ENCODE measurements at regions not wholly inside any gene's neighbourhood (a gene's known extent, or its start where the extent isn't known, plus 50 kb on each side); places are given as distances from the start of the nearest gene placed in this dataset.

DNA sequence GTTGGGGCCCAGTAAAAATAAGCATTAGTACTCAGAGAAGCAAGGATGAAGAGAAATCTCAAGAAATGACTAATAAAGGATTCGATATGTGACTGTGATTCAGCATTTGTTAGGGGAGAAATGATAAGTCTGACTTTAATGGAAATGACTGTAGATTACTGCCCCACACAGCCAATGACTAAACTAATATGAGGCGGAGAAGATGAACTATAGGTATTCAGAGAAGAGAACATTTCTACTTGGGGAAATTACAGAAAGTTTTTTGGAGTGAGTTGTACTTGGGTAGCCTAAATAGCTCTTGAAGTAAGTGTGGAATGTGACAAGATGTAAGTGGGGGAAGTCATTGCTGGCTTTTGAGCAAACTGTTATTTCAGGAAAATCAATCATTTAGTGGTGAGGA lies 380.0 kb downstream of the PDCD6IP start:
- H3K4me2 ChIP-seq (ENCODE audit: insufficient read depth, low read length), result no peak overlapping the region
- dilution Hi-C loops (cut with MboI; ENCODE audit: extremely low pct_ligation_motif_present, low sequenced_read_pairs), result no loop called here
- no peaks in the 10 kb centered on the region for H3K9me1 ChIP-seq (replicated peaks; ENCODE audit: control insufficient read depth, extremely low read depth, insufficient read depth, low read length)
- peaks cover 10% of the 10 kb centered on the region for H3K4me1 ChIP-seq (ENCODE audit: control insufficient read depth, extremely low read depth, insufficient read depth, low read length)
- no peak overlapping the region for H2AFZ ChIP-seq (ENCODE audit: low read depth, low read length)
- no peak for TF ChIP-seq JUN (IDR thresholded peaks at IDR 0.05; ENCODE audit: borderline replicate concordance, insufficient read depth, insufficient read length, low read depth)
- TF ChIP-seq MYC (IDR thresholded peaks at IDR 0.05; ENCODE audit: low read depth, low read length), result no peak
- BruUV-seq (replicated peaks), result no TSS peak
- H3K36me3 ChIP-seq (ENCODE audit: control insufficient read depth in 2 of 2, extremely low read depth in 1 of 2, insufficient read depth in 2 of 2, low read length in 2 of 2), result no peaks in the 10 kb centered on the region
- no peaks in the 10 kb centered on the region for H3K27me3 ChIP-seq (ENCODE audit: control insufficient read depth in 2 of 2, insufficient read depth in 2 of 2, low read length in 2 of 2)
- no peaks in the 10 kb centered on the region for H3K79me2 ChIP-seq (ENCODE audit: control insufficient read depth, insufficient read depth, low read length)
- H3K9me3 ChIP-seq (replicated peaks; ENCODE audit: control insufficient read depth, insufficient read depth, low read length), result no peaks in the 10 kb centered on the region
- no peak for DNase-seq (ENCODE audit: low read depth, low spot score)
- CTCF ChIA-PET, result interaction anchor here (1.1 kb wide), 1 partner anchor 71 kb away, joined by 4 read pairs; no protein-coding TSS in a partner anchor
- no peaks in the 10 kb centered on the region for H4K20me1 ChIP-seq (replicated peaks; ENCODE audit: control insufficient read depth, extremely low read depth, insufficient read depth, low read length)
- no peak overlapping the region for H3K4me3 ChIP-seq (replicated peaks in 1 of 3; ENCODE audit: insufficient read depth in 1 of 3, low read depth in 1 of 3, low read length in 3 of 3)
- POLR2A ChIA-PET, result no interaction called here
- intact Hi-C loops (cut with micrococcal nuclease), result no loop called here
- H3K27ac ChIP-seq (ENCODE audit: insufficient read depth, low read depth, low read length), result no peak overlapping the region
- FAIRE-seq, result no peak
- no peak overlapping the region for H3K9ac ChIP-seq (replicated peaks; ENCODE audit: extremely low read depth, insufficient read depth, low read length)

- dilution Hi-C loops (cut with MboI; ENCODE audit: extremely low pct_ligation_motif_present, low sequenced_read_pairs) (no loop called here), intact Hi-C loops (cut with micrococcal nuclease) (no loop called here)
- no peaks in the 10 kb centered on the region for H3K27me3 ChIP-seq (ENCODE audit: control insufficient read depth in 2 of 2, insufficient read depth in 2 of 2, low read length in 2 of 2)
- no peaks in the 10 kb centered on the region for H3K79me2 ChIP-seq (ENCODE audit: control insufficient read depth, insufficient read depth, low read length)
- no peaks in the 10 kb centered on the region for H3K9me3 ChIP-seq (replicated peaks; ENCODE audit: control insufficient read depth, insufficient read depth, low read length)
- no peak overlapping the region for H3K9ac ChIP-seq (replicated peaks; ENCODE audit: extremely low read depth, insufficient read depth, low read length)
- TF ChIP-seq MYC (IDR thresholded peaks at IDR 0.05; ENCODE audit: low read depth, low read length) (no peak), GATA2 (IDR thresholded peaks at IDR 0.05; ENCODE audit: insufficient read depth, insufficient read length, low read depth, low read length) (no peak), EZH2 (IDR thresholded peaks at IDR 0.05; ENCODE audit: borderline replicate concordance, low read depth, low read length, severe bottlenecking) (no peak)
- TF ChIP-seq, protein P1, sequence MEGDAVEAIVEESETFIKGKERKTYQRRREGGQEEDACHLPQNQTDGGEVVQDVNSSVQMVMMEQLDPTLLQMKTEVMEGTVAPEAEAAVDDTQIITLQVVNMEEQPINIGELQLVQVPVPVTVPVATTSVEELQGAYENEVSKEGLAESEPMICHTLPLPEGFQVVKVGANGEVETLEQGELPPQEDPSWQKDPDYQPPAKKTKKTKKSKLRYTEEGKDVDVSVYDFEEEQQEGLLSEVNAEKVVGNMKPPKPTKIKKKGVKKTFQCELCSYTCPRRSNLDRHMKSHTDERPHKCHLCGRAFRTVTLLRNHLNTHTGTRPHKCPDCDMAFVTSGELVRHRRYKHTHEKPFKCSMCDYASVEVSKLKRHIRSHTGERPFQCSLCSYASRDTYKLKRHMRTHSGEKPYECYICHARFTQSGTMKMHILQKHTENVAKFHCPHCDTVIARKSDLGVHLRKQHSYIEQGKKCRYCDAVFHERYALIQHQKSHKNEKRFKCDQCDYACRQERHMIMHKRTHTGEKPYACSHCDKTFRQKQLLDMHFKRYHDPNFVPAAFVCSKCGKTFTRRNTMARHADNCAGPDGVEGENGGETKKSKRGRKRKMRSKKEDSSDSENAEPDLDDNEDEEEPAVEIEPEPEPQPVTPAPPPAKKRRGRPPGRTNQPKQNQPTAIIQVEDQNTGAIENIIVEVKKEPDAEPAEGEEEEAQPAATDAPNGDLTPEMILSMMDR (IDR thresholded peaks at IDR 0.05; ENCODE audit: extremely low read depth in 1 of 2, insufficient read depth in 1 of 2, low read depth in 1 of 2, low read length in 2 of 2), result no peak
- H3K36me3 ChIP-seq (ENCODE audit: control insufficient read depth in 2 of 2, extremely low read depth in 1 of 2, insufficient read depth in 2 of 2, low read length in 2 of 2), result no peaks in the 10 kb centered on the region
- H4K20me1 ChIP-seq (replicated peaks; ENCODE audit: control insufficient read depth, extremely low read depth, insufficient read depth, low read length), result no peaks in the 10 kb centered on the region
- CTCF ChIA-PET, result interaction anchor here (1.5 kb wide), 1 partner anchor 81 kb away, joined by 4 read pairs; no protein-coding TSS in a partner anchor
- no peak for DNase-seq (ENCODE audit: low read depth, low spot score)
- H3K9me1 ChIP-seq (replicated peaks; ENCODE audit: control insufficient read depth, extremely low read depth, insufficient read depth, low read length), result no peaks in the 10 kb centered on the region
- no peak overlapping the region for H3K4me2 ChIP-seq (ENCODE audit: insufficient read depth, low read length)
- no peak overlapping the region for H3K27ac ChIP-seq (ENCODE audit: insufficient read depth, low read depth, low read length)
- H3K4me3 ChIP-seq (replicated peaks in 1 of 3; ENCODE audit: insufficient read depth in 1 of 3, low read depth in 1 of 3, low read length in 3 of 3), result no peak overlapping the region
- BruUV-seq (replicated peaks), result no TSS peak
- H3K4me1 ChIP-seq (ENCODE audit: control insufficient read depth, extremely low read depth, insufficient read depth, low read length), result peaks cover 17% of the 10 kb centered on the region
- no peak overlapping the region for H2AFZ ChIP-seq (ENCODE audit: low read depth, low read length)
- POLR2A ChIA-PET, result no interaction called here
- FAIRE-seq, result no peak
Observed at GRCh38 chr3:34179716-34180115, 381.3 kb downstream of the PDCD6IP start.

All from endothelial cell of umbilical vein (primary cell).